ENCODE measurements at regions not wholly inside any gene's neighbourhood (a gene's known extent, or its start where the extent isn't known, plus 50 kb on each side); places are given as distances from the start of the nearest gene placed in this dataset.

- no peak for TF ChIP-seq CTCF (IDR thresholded peaks at IDR 0.05; ENCODE audit: low read depth, low read length)
- H3K4me3 ChIP-seq (ENCODE audit: low read depth, low read length), result no peak overlapping the region
Measured at GRCh38 chr4:57424232-57424897, 314.2 kb upstream of the IGFBP7 start.

- H3K4me3 ChIP-seq (ENCODE audit: low read depth, low read length), result no peak overlapping the region
- TF ChIP-seq CTCF (IDR thresholded peaks at IDR 0.05; ENCODE audit: low read depth, low read length), result no peak
Measured at GRCh38 chr4:57418133-57418532, 307.9 kb upstream of the IGFBP7 start.

GRCh38 chr4:57412259-57413054 lies 302.3 kb upstream of the IGFBP7 start:
- TF ChIP-seq CTCF (IDR thresholded peaks at IDR 0.05; ENCODE audit: low read depth, low read length), result no peak

GRCh38 chr4:57410331-57411052 lies 300.3 kb upstream of the IGFBP7 start:
- no peak for TF ChIP-seq CTCF (IDR thresholded peaks at IDR 0.05; ENCODE audit: low read depth, low read length)
- no peak overlapping the region for H3K4me3 ChIP-seq (ENCODE audit: low read depth, low read length)

More at GRCh38 chr4:57412259-57413054, 302.3 kb upstream of the IGFBP7 start:
- no peak overlapping the region for H3K4me3 ChIP-seq (ENCODE audit: low read depth, low read length)

GRCh38 chr4:57405359-57405758 lies 295.2 kb upstream of the IGFBP7 start:
- no peak for TF ChIP-seq CTCF (IDR thresholded peaks at IDR 0.05; ENCODE audit: low read depth, low read length)
- H3K4me3 ChIP-seq (ENCODE audit: low read depth, low read length), result no peak overlapping the region

- H3K4me3 ChIP-seq (ENCODE audit: low read depth, low read length), result no peak overlapping the region
- TF ChIP-seq CTCF (IDR thresholded peaks at IDR 0.05; ENCODE audit: low read depth, low read length), result no peak
Measured at GRCh38 chr4:57404483-57404882, 294.3 kb upstream of the IGFBP7 start.

All from WI38 (cell line).